Adrenal gland (tissue), 5 donors: ENCODE measurements at regions not wholly inside any gene's neighbourhood (a gene's known extent, or its start where the extent isn't known, plus 50 kb on each side); places are given as distances from the start of the nearest gene placed in this dataset.

Source experiments
- POLR2A ChIP-seq, 2 donors: fragments of 450-650 bp; IDR thresholded peaks; one replicate each; pipeline ENCODE4 v1.6.1; 2017; ENCODE audit warnings: antibody characterized with exemption in 2 of 2, mild to moderate bottlenecking in 2 of 2, moderate library complexity in 1 of 2
- TF ChIP-seq, protein P1 (sequence below), 6 experiments: fragments of 450-650 bp in 4 of 6; fragments of 200-600 bp in 2 of 6; sonication (generic) in 1 of 6; IDR thresholded peaks; 1 replicate in 5 of 6; 2 replicates in 1 of 6; pipeline versions ENCODE4 v1.5.1 to v1.8.0; 2016 to 2021; ENCODE audit warnings: antibody characterized with exemption in 6 of 6, mild to moderate bottlenecking in 2 of 6, moderate library complexity in 1 of 6
- donor health status: DM: no; HTN: no; CAD: no.

DNA sequence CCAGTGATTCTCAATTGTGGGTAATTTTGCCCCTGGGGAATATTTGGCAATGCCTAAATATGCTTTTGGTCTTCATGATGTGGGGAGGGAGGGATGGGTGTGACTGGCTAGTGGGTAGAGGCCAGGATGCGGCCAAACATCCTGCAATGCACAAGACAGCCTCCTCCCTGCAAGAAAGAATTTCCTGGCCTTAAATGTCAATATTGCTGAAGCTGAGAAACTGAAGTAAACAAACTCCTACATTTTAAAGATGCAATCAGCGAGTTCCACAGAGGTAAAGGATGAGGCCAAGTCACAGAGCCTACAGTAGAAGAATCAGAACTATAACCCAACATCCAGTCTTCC is 272.9 kb upstream of the EPHA4 start:
- no peak for TF ChIP-seq POLR2A (IDR thresholded peaks at IDR 0.05)
- TF ChIP-seq, protein P1, sequence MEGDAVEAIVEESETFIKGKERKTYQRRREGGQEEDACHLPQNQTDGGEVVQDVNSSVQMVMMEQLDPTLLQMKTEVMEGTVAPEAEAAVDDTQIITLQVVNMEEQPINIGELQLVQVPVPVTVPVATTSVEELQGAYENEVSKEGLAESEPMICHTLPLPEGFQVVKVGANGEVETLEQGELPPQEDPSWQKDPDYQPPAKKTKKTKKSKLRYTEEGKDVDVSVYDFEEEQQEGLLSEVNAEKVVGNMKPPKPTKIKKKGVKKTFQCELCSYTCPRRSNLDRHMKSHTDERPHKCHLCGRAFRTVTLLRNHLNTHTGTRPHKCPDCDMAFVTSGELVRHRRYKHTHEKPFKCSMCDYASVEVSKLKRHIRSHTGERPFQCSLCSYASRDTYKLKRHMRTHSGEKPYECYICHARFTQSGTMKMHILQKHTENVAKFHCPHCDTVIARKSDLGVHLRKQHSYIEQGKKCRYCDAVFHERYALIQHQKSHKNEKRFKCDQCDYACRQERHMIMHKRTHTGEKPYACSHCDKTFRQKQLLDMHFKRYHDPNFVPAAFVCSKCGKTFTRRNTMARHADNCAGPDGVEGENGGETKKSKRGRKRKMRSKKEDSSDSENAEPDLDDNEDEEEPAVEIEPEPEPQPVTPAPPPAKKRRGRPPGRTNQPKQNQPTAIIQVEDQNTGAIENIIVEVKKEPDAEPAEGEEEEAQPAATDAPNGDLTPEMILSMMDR (IDR thresholded peaks at IDR 0.05): no peak
